ENCODE measurements at regions not wholly inside any gene's neighbourhood (a gene's known extent, or its start where the extent isn't known, plus 50 kb on each side); places are given as distances from the start of the nearest gene placed in this dataset.

GRCh38 chr3:191721390-191721861, 260.5 kb downstream of the PYDC2 start:
- TF ChIP-seq, protein P1, sequence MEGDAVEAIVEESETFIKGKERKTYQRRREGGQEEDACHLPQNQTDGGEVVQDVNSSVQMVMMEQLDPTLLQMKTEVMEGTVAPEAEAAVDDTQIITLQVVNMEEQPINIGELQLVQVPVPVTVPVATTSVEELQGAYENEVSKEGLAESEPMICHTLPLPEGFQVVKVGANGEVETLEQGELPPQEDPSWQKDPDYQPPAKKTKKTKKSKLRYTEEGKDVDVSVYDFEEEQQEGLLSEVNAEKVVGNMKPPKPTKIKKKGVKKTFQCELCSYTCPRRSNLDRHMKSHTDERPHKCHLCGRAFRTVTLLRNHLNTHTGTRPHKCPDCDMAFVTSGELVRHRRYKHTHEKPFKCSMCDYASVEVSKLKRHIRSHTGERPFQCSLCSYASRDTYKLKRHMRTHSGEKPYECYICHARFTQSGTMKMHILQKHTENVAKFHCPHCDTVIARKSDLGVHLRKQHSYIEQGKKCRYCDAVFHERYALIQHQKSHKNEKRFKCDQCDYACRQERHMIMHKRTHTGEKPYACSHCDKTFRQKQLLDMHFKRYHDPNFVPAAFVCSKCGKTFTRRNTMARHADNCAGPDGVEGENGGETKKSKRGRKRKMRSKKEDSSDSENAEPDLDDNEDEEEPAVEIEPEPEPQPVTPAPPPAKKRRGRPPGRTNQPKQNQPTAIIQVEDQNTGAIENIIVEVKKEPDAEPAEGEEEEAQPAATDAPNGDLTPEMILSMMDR (IDR thresholded peaks at IDR 0.05), result no peak
- TF ChIP-seq POLR2A (IDR thresholded peaks at IDR 0.05), result no peak
